Gastrocnemius medialis (tissue), 4 donors: ENCODE measurements at regions not wholly inside any gene's neighbourhood (a gene's known extent, or its start where the extent isn't known, plus 50 kb on each side); places are given as distances from the start of the nearest gene placed in this dataset.
"Not testable (repeated sequence)": the region's sequence is repeated elsewhere in the genome, so short reads cannot be mapped to it uniquely, and the experiment has no call there.

Experiments
- POLR2A ChIP-seq, 2 donors: fragments of 450-650 bp; IDR thresholded peaks; one replicate each; pipeline ENCODE4 v1.6.1; 2017; ENCODE audit warnings: antibody characterized with exemption in 2 of 2, mild to moderate bottlenecking in 2 of 2, moderate library complexity in 2 of 2
- TF ChIP-seq, protein P1 (sequence below), 5 experiments: fragments of 450-650 bp in 3 of 5; fragments of 200-600 bp in 2 of 5; sonication (generic) in 2 of 5; IDR thresholded peaks in 4 of 5; conservative IDR thresholded peaks in 1 of 5; 1 replicate in 4 of 5; 2 replicates in 1 of 5; pipeline ENCODE4 v1.5.1; 2016 to 2019; ENCODE audit warnings: antibody characterized with exemption in 5 of 5, mild to moderate bottlenecking in 3 of 5, moderate library complexity in 3 of 5

DNA sequence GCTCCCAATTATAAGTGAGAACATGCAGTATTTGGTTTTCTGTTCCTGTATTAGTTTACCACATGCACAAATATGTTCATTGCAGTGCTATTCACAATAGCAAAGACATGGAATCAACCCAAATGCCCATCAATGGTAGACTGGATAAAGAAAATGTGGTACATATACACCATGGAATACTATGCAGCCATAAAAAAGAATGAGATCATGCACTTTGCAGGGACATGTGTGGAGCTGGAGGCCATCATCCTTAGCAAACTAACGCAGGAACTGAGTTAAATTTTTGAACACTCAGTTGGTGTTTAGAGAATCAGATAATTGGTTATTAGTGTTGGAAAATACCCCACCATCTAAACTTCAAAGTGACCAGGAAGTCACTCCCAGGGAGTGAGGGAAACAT lies 111.2 kb upstream of the LYZL2 start:
- TF ChIP-seq, protein P1, sequence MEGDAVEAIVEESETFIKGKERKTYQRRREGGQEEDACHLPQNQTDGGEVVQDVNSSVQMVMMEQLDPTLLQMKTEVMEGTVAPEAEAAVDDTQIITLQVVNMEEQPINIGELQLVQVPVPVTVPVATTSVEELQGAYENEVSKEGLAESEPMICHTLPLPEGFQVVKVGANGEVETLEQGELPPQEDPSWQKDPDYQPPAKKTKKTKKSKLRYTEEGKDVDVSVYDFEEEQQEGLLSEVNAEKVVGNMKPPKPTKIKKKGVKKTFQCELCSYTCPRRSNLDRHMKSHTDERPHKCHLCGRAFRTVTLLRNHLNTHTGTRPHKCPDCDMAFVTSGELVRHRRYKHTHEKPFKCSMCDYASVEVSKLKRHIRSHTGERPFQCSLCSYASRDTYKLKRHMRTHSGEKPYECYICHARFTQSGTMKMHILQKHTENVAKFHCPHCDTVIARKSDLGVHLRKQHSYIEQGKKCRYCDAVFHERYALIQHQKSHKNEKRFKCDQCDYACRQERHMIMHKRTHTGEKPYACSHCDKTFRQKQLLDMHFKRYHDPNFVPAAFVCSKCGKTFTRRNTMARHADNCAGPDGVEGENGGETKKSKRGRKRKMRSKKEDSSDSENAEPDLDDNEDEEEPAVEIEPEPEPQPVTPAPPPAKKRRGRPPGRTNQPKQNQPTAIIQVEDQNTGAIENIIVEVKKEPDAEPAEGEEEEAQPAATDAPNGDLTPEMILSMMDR (IDR thresholded peaks at IDR 0.05 in 4 of 5, conservative IDR thresholded peaks at IDR 0.05 in 1 of 5) = not testable (repeated sequence)
- TF ChIP-seq POLR2A (IDR thresholded peaks at IDR 0.05) = not testable (repeated sequence)
